GM12878 (cell line): ENCODE measurements at regions not wholly inside any gene's neighbourhood (a gene's known extent, or its start where the extent isn't known, plus 50 kb on each side); places are given as distances from the start of the nearest gene placed in this dataset.

Experiments used
- CHD1 ChIP-seq: IDR thresholded peaks from 2 replicates; pipeline ENCODE4 v1.6.1; 2012; ENCODE audit warnings: low read depth, low read length, improper control_type of control experiment
- CHD2 ChIP-seq: IDR thresholded peaks from 2 replicates; pipeline ENCODE4 v1.6.1; 2011; ENCODE audit warnings: low read depth, low read length, improper control_type of control experiment, borderline replicate concordance
- CTCF ChIP-seq, 3 experiments: IDR thresholded peaks in 2 of 3; conservative IDR thresholded peaks in 1 of 3; 2 replicates each; pipeline ENCODE4 v1.5.1; 2011; ENCODE audit warnings: low read depth in 3 of 3, low read length in 3 of 3, mild to moderate bottlenecking in 3 of 3, control low read depth in 2 of 3, moderate library complexity in 2 of 3, inconsistent platforms in 1 of 3, mixed read lengths in 1 of 3; ENCODE audit not compliant: control insufficient read depth in 2 of 3, insufficient read depth in 1 of 3; ENCODE audit errors: extremely low read depth in 1 of 3
- POLR2AphosphoS5 ChIP-seq: IDR thresholded peaks from 2 replicates; pipeline ENCODE4 v1.6.1; 2011; ENCODE audit warnings: mild to moderate bottlenecking, low read length, inconsistent platforms
- SKIL ChIP-seq: fragments of 450-650 bp; IDR thresholded peaks from 2 replicates; pipeline ENCODE4 v1.6.1; 2017; ENCODE audit warnings: mild to moderate bottlenecking, low read depth, inconsistent platforms; ENCODE audit not compliant: poor library complexity, severe bottlenecking
- USF1 ChIP-seq: IDR thresholded peaks from 2 replicates; pipeline ENCODE4 v1.6.1; 2011; ENCODE audit warnings: borderline replicate concordance, low read depth, mild to moderate bottlenecking, moderate library complexity, mixed read lengths, low read length; ENCODE audit not compliant: insufficient read depth; ENCODE audit errors: extremely low read length
- ZSCAN29 ChIP-seq: fragments of 450-650 bp; IDR thresholded peaks from 2 replicates; pipeline ENCODE4 v1.6.1; 2017; ENCODE audit warnings: mild to moderate bottlenecking, moderate library complexity

- TF ChIP-seq CHD2 (no peak), POLR2AphosphoS5 (no peak), USF1 (no peak), CTCF (IDR thresholded peaks at IDR 0.05 in 2 of 3, conservative IDR thresholded peaks at IDR 0.05 in 1 of 3; ENCODE audit: control insufficient read depth in 2 of 3, extremely low read depth in 1 of 3, insufficient read depth in 1 of 3, low read depth in 3 of 3, low read length in 3 of 3) (no peak), SKIL (no peak), ZSCAN29 (no peak), CHD1 (no peak)
Measured at GRCh38 chr2:145600811-145601210, 1080.9 kb upstream of the ZEB2 start.
